AG10803 (cell line): ENCODE measurements at regions not wholly inside any gene's neighbourhood (a gene's known extent, or its start where the extent isn't known, plus 50 kb on each side); places are given as distances from the start of the nearest gene placed in this dataset.
A peak's percentile ranks its signal among the peaks of the same experiment; 100 is the strongest.

Experiments
- DNase-seq: peaks from one replicate; pipeline ENCODE4 v3.0.0; 2010; ENCODE audit warnings: low read depth
- H3K4me3 ChIP-seq: 2 replicates; pipeline ENCODE4 v1.5.1; 2011; ENCODE audit warnings: mild to moderate bottlenecking, low read length, control low read depth
- TF ChIP-seq, protein P1 (sequence below): conservative IDR thresholded peaks from 2 replicates; pipeline ENCODE4 v1.5.1; 2011; ENCODE audit warnings: mild to moderate bottlenecking, low read length, control low read depth, inconsistent platforms

DNA sequence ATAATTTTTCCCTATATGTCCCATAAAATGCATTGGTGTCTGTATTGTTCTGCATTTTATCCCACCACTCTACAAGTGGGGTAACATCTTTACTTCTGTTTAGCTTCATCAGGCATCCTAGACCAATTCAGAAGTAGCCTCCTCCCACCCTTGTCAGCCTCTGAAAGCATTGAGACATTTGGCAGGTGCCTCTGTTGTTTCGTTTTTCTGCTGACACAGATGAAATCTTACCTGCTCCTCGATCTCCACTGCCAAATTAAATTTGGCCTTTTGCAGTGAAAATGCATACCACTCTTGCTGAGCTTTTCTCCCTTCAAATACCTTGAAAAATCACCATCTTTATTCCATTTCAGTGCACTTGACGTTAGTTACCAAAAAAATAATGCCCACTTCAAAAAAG is 83.5 kb upstream of the STARD13 start:
- H3K4me3 ChIP-seq = no peak overlapping the region
- DNase-seq = no peak
- TF ChIP-seq, protein P1, sequence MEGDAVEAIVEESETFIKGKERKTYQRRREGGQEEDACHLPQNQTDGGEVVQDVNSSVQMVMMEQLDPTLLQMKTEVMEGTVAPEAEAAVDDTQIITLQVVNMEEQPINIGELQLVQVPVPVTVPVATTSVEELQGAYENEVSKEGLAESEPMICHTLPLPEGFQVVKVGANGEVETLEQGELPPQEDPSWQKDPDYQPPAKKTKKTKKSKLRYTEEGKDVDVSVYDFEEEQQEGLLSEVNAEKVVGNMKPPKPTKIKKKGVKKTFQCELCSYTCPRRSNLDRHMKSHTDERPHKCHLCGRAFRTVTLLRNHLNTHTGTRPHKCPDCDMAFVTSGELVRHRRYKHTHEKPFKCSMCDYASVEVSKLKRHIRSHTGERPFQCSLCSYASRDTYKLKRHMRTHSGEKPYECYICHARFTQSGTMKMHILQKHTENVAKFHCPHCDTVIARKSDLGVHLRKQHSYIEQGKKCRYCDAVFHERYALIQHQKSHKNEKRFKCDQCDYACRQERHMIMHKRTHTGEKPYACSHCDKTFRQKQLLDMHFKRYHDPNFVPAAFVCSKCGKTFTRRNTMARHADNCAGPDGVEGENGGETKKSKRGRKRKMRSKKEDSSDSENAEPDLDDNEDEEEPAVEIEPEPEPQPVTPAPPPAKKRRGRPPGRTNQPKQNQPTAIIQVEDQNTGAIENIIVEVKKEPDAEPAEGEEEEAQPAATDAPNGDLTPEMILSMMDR = no peak

DNA sequence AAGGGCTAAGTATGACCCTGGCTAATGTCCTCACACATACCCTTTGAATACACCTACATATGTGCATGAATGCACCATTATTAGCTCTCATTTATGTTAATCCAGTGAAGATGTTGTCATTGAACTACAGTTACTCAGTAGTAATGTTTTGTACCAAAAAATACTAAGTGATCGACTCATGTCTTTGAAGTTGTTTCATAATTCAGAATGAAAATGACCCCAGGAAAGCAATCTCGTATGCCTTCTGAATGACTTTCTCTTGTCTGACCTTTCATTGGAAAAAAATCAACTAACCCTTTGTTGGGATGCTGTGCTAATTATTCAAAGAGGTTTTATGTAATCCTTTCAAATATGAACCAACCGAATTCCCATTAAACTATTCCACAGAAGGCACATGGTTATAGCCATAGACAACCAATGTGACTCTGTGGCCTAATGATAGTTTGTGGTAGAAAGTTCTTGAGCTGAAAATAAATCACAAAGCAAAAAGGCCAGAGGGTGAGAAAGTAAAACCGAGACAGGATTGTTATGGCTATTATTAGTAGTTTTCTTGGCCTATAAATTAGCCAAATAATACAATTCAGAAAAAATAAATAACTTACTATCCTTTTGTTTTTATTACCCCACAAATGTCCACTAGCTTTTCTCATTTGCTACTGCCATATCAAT is 86.8 kb upstream of the STARD13 start:
- no peak overlapping the region for H3K4me3 ChIP-seq
- TF ChIP-seq, protein P1 = no peak
- no peak for DNase-seq

DNA sequence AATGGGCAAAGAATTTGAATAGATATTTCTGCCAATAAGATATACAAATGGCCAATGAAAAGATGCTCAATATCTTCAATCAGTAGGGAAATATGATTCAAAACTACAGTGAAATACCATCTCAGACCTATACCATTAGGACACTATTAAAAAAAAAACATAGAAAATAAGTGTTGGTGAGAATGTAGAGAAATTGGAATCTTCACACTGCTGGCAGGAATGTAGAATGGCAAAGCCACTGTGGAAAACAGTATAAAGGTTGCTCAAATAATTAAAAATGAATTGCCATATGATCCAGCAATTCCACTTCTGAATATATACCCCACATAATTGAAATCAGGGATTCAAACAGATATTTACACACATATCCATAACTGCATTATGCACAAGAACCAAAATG is 88.1 kb upstream of the STARD13 start:
- TF ChIP-seq, protein P1 = peak; percentile 38
- no peak overlapping the region for H3K4me3 ChIP-seq
- no peak for DNase-seq

- DNase-seq = no peak
- H3K4me3 ChIP-seq = no peak overlapping the region
- TF ChIP-seq, protein P1 = no peak
Measured at GRCh38 chr13:33375421-33375820, 89.9 kb upstream of the STARD13 start.

DNA sequence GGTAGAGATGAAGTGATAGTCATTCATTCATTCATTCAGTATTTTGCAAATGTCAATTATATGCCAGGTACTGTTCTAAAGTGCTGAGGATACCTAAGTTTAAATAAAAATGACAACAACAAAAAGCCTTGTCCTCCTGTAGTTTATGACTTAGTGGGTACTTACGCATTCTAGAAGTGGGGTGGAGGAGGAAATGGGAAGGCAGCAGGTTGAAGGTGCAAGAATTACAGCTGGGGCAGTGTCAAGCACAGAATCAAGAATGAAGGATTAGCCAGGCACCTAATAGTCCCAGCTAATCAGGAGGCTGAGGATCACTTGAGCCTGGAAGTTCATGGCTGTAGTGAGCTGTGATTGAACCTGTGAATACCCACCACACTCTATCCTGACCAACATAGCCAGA is 90.7 kb upstream of the STARD13 start:
- H3K4me3 ChIP-seq = no peak overlapping the region
- TF ChIP-seq, protein P1 = no peak
- DNase-seq = no peak

GRCh38 chr13:33377411-33377810 is 91.9 kb upstream of the STARD13 start:
- H3K4me3 ChIP-seq = no peak overlapping the region
- TF ChIP-seq, protein P1 = no peak
- DNase-seq = no peak

DNA sequence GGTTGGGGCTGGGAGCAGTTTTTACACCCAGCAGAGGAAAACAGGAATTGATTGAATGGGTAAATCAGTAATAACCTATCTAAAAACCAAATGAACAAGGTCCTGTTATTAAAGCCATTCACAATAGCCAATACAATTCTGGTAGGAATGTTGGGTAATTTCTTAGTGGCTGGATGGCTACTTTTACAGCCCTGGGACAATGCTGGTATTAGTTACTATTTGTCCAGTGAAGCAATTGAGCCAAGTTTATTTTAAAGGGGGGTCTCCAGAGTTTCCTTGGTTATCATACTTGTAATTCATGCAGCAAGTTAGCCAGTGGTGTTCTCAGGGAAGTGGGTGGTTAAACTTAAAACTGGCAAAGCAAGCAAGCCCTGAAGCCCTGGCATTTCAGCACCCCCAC is 92.3 kb upstream of the STARD13 start:
- no peak overlapping the region for H3K4me3 ChIP-seq
- TF ChIP-seq, protein P1 = no peak
- no peak for DNase-seq
